Cardiac fibroblast (primary cell): ENCODE measurements at regions not wholly inside any gene's neighbourhood (a gene's known extent, or its start where the extent isn't known, plus 50 kb on each side); places are given as distances from the start of the nearest gene placed in this dataset.

Experiments used
- DNase-seq, 2 donors: peaks; one replicate each; pipeline versions ENCODE4 v3.0.0 to v3.0.0-alpha.2; 2010; ENCODE audit warnings: low read depth in 2 of 2
- H3K4me3 ChIP-seq, 2 donors: replicated peaks in 1 of 2; 1 replicate in 1 of 2; 2 replicates in 1 of 2; pipeline ENCODE4 v1.5.1; 2011; ENCODE audit warnings: low read depth in 2 of 2, low read length in 2 of 2, mild to moderate bottlenecking in 2 of 2, moderate library complexity in 1 of 2
- CTCF ChIP-seq: IDR thresholded peaks from one replicate; pipeline ENCODE4 v1.5.1; 2011; ENCODE audit warnings: low read depth, mild to moderate bottlenecking, low read length, inconsistent platforms

- peak; percentile 8 to 47 for DNase-seq
- TF ChIP-seq CTCF: no peak
Measured at GRCh38 chr9:116027096-116027495, 126.5 kb upstream of the PAPPA start.

GRCh38 chr9:116027511-116027910 is 126.1 kb upstream of the PAPPA start:
- H3K4me3 ChIP-seq: no peak overlapping the region
- peak; percentile 83 to 92 for DNase-seq
- TF ChIP-seq CTCF: no peak

More at GRCh38 chr9:116027096-116027495, 126.5 kb upstream of the PAPPA start:
- no peak overlapping the region for H3K4me3 ChIP-seq

GRCh38 chr9:116027951-116028350 is 125.6 kb upstream of the PAPPA start:
- TF ChIP-seq CTCF: no peak
- H3K4me3 ChIP-seq: no peak overlapping the region
- DNase-seq: peak; percentile 51 to 62

- DNase-seq: peak in 1 of 2 donors; percentile 32
Measured at GRCh38 chr9:116030517-116030916, 123.1 kb upstream of the PAPPA start.

GRCh38 chr9:116032683-116033440 is 120.7 kb upstream of the PAPPA start:
- no peak overlapping the region for H3K4me3 ChIP-seq
- DNase-seq: no peak
- no peak for TF ChIP-seq CTCF

More at GRCh38 chr9:116030517-116030916, 123.1 kb upstream of the PAPPA start:
- H3K4me3 ChIP-seq: no peak overlapping the region
- no peak for TF ChIP-seq CTCF

GRCh38 chr9:116039312-116039711 is 114.3 kb upstream of the PAPPA start:
- H3K4me3 ChIP-seq: no peak overlapping the region
- DNase-seq: no peak
- no peak for TF ChIP-seq CTCF
